Loucy (cell line): ENCODE measurements at regions not wholly inside any gene's neighbourhood (a gene's known extent, or its start where the extent isn't known, plus 50 kb on each side); places are given as distances from the start of the nearest gene placed in this dataset.

Experiments
- CTCF ChIP-seq: fragments of 200-600 bp; sonication (generic); conservative IDR thresholded peaks from 2 replicates; pipeline ENCODE4 v1.5.1; 2014; ENCODE audit warnings: mild to moderate bottlenecking, antibody characterized with exemption, low read length
- EZH2phosphoT487 ChIP-seq: fragments of 200-600 bp; IDR thresholded peaks from 2 replicates; pipeline ENCODE4 v1.6.1; 2018; ENCODE audit warnings: antibody characterized with exemption, mild to moderate bottlenecking, moderate library complexity, borderline replicate concordance

- TF ChIP-seq CTCF: no peak
- TF ChIP-seq EZH2phosphoT487: no peak
Measured at GRCh38 chr18:60448487-60449267, 76.1 kb upstream of the MC4R start.
